Epithelial cell of proximal tubule (primary cell): ENCODE measurements at regions not wholly inside any gene's neighbourhood (a gene's known extent, or its start where the extent isn't known, plus 50 kb on each side); places are given as distances from the start of the nearest gene placed in this dataset.
A peak's percentile ranks its signal among the peaks of the same experiment; 100 is the strongest.

Experiments used
- DNase-seq: peaks from one replicate; pipeline ENCODE4 v3.0.0-alpha.2; 2011; ENCODE audit warnings: low read depth
- H3K4me3 ChIP-seq: 2 replicates; pipeline ENCODE4 v1.5.1; 2011; ENCODE audit warnings: low read depth, mild to moderate bottlenecking, low read length
- TF ChIP-seq, protein P1 (sequence below): conservative IDR thresholded peaks from 2 replicates; pipeline ENCODE4 v1.5.1; 2012; ENCODE audit warnings: low read depth, mild to moderate bottlenecking, low read length

GRCh38 chr3:148280623-148281242, 417.0 kb upstream of the AGTR1 start:
- DNase-seq = no peak
- no peak overlapping the region for H3K4me3 ChIP-seq
- TF ChIP-seq, protein P1, sequence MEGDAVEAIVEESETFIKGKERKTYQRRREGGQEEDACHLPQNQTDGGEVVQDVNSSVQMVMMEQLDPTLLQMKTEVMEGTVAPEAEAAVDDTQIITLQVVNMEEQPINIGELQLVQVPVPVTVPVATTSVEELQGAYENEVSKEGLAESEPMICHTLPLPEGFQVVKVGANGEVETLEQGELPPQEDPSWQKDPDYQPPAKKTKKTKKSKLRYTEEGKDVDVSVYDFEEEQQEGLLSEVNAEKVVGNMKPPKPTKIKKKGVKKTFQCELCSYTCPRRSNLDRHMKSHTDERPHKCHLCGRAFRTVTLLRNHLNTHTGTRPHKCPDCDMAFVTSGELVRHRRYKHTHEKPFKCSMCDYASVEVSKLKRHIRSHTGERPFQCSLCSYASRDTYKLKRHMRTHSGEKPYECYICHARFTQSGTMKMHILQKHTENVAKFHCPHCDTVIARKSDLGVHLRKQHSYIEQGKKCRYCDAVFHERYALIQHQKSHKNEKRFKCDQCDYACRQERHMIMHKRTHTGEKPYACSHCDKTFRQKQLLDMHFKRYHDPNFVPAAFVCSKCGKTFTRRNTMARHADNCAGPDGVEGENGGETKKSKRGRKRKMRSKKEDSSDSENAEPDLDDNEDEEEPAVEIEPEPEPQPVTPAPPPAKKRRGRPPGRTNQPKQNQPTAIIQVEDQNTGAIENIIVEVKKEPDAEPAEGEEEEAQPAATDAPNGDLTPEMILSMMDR = no peak

DNA sequence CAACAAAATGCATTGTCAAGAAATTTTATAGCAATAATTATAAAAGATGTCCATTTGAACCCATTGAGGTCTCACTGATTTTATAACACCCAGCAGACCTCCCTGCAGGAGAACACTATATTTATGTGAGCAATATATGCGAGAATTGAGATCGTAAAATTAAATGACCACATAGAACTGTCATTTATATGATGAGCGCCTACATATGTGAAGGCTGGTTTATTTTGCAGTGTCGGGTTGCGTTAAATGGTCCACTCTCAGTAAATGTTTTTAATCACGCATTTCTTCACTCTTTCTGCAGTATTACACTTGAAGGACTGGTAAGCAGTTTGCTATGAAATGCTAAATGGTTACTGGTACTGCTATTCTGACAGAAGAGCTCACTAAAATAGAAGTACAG, 408.5 kb upstream of the AGTR1 start:
- no peak for DNase-seq

DNA sequence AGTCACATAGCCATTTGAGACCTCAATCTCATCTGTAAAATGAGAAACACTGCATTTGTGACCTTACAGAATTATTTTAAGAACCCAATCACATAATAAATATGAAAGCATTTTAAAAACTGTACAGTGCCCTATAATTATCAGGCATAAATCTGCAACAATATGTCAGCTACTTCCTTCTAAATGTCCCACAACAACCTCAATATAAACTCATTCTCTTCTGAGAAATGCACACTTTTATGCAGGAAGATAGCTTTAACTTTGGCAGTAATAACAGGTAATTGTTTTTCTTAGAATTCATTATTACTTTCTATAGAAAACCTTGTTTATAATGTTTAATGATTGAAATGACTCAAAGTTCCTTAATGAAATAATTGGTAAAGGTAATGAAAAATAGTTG, 400.7 kb upstream of the AGTR1 start:
- no peak for DNase-seq
- TF ChIP-seq, protein P1 = no peak
- no peak overlapping the region for H3K4me3 ChIP-seq

More for the DNA sequence above, 408.5 kb upstream of the AGTR1 start:
- no peak overlapping the region for H3K4me3 ChIP-seq
- TF ChIP-seq, protein P1 = no peak

- TF ChIP-seq, protein P1 = no peak
- no peak for DNase-seq
- H3K4me3 ChIP-seq = no peak overlapping the region
Measured at GRCh38 chr3:148307443-148307843, 390.3 kb upstream of the AGTR1 start.

DNA sequence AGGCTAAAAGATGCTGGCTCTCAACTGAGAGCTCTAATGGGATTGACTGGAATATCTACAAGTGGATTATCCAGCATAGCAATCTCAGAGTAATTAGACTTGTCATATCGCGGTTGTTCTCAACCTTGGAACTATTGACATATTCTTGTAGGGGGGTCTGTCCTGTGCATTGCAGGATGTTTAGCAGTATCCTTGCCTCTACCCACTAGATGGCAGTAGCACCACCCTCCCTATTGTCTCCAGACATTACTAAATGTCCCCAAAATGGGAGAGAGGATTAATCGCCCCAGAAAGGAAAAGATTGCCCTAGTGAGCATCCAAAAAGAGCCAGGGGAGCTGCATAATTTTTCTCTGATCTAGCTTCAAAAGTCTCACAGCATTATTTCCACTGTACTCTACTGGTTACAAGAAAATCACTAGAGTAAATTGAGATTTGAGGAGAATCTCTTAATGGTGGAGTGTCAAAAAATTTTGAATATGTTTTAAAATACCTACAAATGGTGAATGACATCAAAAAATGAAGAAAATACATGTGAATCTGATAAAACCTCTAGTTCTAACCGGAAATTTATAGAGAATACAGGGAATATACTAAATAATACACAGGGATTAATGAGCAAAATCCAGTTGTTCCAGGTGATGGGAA, 388.2 kb upstream of the AGTR1 start:
- DNase-seq = no peak
- H3K4me3 ChIP-seq = no peak overlapping the region
- TF ChIP-seq, protein P1 = peak; percentile 91

- TF ChIP-seq, protein P1 = no peak
- no peak overlapping the region for H3K4me3 ChIP-seq
- DNase-seq = no peak
Measured at GRCh38 chr3:148315756-148316155, 381.9 kb upstream of the AGTR1 start.

DNA sequence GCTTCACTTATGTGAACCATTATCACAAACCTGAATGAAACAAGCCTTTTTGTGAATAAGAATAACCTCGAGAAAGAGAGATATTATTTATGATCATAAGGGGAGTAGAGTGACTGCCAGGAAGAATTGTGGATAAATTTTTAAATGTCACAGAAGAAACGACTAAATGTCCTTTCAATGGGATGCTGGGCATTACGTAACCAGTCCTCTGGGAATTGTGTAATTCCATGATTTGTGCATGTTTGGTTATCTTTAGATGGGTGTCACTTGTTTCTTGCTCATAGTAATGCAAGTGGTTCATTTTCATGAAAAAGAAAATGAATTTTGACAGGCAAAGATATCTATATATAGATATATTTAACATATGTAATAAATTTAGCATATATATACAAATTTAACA, 379.5 kb upstream of the AGTR1 start:
- no peak overlapping the region for H3K4me3 ChIP-seq
- TF ChIP-seq, protein P1 = no peak
- DNase-seq = no peak
